Stimulated activated CD4-positive, alpha-beta T cell treated with anti-CD3 and anti-CD28 coated beads, Interleukin-1b, Interleukin-23, amount 100 ng/mL, for 1 hour (primary cell): ENCODE measurements at regions not wholly inside any gene's neighbourhood (a gene's known extent, or its start where the extent isn't known, plus 50 kb on each side); places are given as distances from the start of the nearest gene placed in this dataset.

Experiments
- DNase-seq, 2 donors: peaks; one replicate each; pipeline ENCODE4 v3.0.0-alpha.2; 2020; ENCODE audit warnings: low read depth in 2 of 2

DNA sequence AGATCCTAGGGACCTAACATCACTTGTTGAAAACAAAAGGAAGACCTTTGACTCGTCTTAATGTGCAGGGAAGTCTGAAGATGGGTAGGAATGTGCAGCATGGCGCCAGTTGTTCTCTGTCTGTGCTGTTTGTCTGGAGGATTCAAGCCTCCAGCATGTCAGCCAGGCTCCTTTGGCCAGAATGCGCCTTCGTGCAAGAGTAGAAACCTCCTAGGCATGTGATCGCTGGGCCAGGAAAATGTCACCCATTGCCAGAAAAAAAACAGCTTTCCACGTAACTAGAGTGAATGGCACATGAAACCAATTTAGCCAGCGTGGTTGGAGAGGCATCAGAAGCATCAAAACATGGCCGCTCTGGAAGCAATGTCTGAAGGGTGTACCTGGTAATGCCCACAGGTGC is 132.7 kb downstream of the EDN1 start:
- DNase-seq = no peak

DNA sequence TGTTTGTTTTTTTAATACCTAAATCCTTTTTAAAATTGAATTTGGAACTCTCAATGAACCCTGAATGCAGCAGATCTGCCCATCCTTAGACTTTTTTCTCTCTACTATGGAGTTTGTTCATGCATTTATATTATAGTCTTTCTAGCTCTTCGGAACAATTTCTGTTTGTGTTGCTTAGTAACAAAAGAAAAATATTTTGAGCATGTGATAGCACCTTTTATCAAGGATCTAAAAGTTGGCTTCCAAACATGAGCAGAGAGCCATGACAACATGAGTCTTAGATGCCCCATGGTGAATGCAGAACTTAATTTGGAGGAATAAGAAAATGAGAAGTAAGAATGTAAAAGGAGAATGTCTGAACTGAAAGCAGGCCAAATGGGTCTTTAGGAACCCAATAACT is 133.7 kb downstream of the EDN1 start:
- DNase-seq = no peak

DNA sequence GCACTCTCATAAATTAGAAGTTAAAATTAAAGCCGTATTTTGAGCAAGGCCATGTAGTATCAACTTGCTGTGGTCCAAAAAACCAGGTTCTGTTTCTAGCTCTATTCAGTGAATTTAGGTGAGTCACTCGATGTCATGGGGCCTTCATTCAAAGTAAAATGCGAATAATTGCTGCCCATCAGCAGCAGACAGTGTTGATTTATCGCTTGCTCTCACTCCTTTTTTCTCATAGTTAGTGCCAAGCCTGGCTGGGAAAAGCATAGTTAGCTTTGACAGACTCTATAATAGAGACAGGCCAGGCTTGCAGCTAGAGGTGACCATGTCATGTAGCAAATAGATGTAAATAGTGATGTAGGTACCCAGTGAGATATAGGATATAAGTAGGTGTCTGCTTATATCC is 136.0 kb downstream of the EDN1 start:
- DNase-seq = no peak

DNA sequence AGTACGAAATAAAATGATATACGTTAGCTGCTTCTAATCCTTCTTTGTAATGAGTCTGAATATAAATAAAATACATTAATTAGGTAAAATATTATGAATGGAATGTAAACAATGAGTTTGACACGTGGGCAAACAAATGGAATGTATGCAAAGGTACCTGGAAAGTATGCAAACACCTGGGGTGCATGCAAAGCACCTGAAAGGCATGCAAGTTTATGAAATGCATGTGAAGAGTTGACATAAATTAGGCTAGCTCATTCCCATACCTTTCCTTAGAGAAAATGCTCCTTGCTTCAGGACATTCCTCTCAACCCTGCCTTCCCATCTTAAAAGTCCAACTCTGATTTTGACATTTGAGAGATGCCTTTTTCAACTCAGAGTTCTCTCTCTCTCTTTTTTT is 140.9 kb downstream of the EDN1 start:
- no peak for DNase-seq

DNA sequence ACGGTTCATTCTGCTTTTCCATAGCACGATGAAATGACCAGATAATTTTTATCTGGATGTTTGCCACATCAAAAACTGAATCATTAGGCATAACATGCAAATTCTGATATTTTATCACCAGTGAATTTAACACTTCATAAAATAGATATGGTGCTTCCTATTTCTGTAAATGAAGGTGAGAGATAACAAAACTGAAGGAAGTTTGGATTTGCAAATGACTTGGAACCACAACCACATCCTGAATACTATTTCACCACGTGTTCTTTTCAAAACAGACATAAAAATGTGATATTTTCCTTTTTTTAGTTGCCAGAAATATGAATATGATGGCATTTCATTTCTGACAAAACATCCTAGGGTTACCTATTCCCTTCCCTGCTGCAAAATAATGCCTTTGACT is 146.1 kb downstream of the EDN1 start:
- no peak for DNase-seq

DNA sequence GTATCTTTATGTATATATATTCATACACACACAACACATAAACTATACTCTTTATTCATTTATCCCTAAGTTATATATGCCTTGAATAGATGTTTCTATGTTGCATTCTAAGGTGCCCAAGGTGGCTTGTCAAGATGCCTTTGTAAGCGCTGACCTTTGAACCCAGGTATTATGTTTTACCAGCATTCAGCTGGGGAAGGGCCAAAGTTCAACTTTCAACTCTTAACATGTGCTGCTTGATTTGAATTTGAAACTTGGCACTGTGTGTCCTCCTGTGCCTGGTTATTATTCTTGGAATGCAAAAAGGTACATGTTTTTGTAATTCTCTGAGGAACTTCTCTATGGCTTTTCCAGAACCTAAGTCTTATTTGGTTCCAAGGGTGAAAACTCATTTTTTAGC is 146.5 kb downstream of the EDN1 start:
- DNase-seq = no peak

DNA sequence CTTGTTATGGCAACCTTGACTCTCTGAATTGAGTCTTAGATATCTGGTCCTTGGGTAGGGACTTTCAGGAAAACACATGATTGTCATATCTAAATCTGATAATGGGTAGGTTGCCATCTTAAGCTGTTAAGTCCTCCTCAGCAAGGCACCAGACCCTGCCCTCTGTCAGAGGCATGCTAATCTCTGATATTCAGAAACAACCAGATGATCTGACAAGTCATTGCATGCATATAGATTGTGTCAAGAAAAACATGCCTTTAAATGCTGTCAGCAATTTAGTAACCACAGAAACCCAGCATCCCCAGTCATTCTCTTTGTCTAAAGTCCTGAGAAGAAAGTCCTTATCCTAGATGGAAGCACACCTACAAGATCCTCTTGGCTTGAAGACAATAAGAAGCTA is 149.1 kb downstream of the EDN1 start:
- no peak for DNase-seq

DNA sequence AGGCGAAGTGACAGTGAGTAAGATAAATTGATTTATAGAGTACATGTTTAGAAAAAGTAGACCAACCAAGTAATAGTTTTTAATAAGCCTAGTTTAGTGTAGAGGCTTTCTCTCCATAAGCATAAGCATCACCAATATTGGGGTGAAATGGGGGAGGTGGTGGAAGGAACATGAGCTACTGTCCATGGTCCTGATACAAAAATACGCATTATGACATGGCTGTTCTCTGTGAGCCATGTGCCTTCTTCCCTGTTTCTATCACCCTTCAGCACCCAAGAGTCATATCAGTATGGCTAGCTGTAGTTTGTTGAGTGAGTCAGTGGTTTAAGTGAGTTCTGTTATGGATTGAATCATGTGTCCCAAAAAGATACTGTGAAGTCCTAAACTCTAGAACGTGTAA is 150.8 kb downstream of the EDN1 start:
- DNase-seq = no peak

DNA sequence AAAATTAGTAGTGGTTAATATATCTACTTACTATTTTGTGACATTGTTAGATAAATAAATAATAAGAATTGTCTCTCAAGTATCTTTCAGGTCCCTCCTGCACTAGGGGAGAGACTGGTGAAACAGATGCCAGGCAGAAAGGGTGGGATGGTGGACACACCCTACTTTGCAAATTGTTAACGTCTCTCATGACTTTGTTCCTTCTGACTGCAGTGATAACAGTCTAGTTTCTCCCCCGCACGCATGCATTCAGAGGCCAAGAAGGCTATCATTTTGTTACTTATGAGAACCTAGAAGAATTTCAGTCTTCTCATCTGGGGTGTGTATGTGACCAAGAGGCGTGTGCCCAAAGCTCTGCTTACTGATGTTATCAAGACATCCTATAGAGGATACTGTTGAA is 152.3 kb downstream of the EDN1 start:
- no peak for DNase-seq

DNA sequence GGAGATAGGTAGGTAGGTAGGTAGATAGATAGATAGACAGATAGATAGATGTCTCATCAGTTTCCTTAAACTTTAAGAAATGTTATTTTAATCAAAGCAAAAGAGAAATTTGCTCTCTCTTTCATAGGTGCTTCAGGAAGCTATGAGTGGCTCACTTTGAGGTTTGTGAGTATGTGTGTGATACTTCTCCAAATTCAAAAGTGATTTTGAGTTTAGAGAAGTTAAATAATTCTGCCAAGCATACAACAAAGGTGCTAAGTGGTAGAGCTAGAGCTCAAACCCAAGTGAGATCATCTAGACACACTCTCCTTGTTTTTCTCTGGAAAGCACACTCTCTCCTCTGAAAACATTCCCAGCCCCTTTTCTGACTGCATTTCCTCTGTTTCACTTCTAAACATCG is 156.2 kb downstream of the EDN1 start:
- DNase-seq = no peak

DNA sequence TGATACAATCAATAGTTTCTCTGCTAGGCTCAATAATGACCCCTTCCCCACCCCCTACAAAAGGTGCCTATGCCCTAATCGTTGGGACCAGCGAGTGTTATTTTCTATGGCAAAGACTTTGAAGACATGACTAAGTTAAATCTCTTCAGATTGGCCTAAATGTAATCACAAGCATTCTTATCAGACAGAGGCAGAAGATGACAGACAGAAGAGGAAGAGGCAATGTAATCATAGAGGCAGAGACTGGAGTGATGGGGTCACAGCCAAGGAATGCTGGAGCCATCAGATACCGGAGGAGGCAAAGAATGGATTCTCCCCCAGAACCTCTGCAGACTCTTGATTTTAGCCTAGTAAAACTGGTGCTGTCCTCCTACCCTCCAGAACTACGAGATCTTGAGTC is 159.3 kb downstream of the EDN1 start:
- DNase-seq = no peak

DNA sequence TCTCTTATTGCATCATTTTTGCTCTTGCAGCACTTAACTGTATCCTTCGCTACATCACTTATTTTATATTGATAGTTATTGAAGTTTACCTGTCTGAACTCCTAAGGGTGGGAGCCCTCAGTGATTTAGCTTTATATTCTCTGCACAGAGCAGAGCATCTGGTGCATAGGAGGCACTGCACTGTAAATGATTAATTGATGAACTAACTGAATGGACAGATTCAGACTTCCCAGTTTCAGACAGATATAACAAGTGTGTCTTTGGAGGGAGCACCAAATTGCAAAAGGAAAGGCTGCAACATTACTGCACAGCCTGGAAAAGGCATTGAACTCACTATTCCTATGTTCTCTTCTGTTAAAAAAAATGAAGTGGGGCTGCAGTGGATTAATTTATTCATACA is 160.3 kb downstream of the EDN1 start:
- DNase-seq = no peak

DNA sequence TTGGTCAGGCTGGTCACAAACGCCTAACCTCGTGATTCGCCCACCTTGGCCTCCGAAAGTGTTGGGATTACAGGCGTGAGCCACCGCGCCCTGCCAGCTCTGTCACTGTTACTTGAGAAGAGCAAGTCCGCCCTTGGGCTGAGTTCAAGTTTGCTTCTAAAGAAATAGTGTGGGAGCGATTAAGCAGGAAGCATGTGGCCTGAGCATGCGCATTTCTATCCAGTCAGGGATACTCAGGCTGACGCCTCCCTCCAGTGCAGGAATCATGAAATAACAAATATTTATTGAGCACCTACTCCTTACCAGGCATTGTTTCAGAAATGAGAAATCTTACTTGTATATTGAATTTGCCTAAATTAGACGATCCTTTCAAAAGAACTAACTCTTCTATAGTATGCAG is 166.2 kb downstream of the EDN1 start:
- DNase-seq = no peak

DNA sequence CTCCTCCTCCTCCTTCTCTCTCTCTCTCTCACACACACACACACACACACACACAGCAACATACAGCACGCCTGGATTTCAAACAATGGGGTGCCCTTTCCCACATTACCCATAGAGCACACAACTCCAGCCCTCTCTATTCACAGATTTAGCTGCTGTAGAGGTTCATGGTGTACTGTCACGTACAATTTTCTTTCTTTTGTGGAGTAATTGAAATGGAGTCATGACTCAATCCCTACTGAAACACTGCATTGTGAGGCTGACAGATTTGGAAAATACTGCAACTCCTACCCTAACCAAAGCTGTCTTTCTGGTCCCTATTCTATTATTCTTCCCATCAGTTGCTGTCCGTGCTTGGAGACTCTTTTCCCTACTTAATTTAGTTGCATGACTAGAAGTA is 166.9 kb downstream of the EDN1 start:
- no peak for DNase-seq

DNA sequence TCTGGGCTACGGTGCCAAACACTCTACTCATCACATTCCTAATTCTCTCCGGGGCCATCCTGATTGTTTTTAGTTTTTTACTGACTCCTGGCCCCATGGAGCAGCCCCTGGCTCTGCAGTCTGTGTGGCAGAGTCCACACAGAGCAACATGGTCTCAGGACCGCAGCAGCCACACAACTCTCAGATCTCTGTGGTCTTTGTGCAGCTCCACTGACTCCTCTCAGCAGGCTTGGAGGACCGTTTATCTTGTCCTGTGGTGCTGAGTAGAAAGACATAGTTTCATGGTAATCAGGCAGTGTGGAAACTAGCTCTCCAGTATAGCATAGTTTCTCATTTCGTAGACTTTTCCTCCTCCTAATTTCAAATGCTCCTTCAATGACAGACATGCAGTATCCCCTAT is 168.4 kb downstream of the EDN1 start:
- no peak for DNase-seq

DNA sequence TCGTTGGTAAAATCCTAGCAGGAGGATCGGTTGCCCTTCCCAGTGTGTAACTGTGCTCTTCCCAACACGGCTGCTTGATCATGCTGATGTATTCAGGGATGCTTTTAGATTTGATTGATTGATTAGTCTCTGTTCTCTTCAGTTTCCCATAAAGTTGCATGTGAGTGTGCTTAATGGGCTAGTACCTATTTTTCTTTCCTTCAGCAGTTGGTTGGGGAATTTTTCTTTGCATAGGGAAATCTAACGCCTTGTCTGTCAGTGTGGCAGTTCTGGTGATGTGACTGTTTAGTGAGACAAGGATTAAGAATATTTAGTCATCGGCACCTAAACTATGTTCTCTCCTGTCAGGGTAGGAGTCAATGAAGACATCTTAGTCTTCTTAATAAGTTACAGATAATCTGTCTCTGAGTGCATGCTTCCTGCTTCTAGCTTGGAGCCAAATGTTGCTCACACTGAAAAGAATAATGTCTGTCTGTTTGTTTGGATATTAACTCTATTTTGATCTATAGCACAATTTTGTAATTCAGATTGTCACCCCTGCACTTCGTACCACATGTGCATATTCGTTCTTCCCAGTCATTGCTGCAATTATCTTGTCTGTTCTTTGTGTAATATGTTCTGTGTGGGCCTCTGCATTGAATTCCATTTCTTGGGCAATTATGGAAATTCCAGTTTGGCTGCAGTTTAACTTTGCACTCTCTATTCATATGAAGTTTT is 169.9 kb downstream of the EDN1 start:
- DNase-seq = no peak

DNA sequence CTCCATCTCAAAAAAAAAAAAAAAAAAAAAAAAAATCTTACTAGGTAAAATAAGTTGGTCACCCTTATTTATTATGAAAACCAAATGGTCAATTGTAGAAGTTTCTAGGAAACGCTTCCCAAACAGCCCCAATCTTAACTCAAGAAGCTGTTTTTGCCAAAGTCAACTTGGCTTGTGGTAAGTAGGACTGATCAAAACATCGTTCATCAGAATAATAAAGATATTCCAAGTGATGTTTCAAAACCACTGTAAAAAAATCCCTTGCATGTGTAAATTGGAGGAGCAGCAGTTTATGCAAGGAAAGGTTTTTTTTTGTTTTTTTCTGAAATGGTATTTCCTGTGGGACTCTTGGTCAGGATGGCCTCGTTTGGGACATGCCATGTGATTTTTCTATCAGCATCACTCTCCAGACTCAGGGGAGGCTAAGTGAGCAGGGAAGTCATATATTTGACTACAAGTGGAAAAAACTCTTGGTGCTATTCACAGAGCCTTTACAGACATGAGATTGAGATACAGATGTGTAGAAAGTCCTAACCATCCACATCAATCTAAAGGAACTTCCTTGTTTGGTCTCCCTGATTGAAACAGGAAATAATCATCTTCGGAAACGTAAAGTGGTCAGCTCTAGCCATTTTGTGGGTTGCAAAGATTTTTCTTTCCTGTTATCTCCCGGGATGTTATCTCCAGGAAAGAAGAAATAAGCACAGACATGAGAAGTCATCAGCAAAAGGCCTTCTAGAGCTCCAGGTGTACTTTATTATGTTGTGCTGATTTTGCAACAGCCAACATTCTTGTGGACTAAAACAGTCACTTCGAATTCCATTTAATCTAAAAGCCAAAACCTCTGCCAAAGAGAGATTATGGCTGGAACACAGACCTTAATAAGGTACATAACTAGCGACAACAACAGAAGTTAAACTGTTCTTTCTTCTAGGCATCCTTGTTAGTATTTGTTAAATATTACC is 177.8 kb downstream of the EDN1 start:
- DNase-seq = no peak

DNA sequence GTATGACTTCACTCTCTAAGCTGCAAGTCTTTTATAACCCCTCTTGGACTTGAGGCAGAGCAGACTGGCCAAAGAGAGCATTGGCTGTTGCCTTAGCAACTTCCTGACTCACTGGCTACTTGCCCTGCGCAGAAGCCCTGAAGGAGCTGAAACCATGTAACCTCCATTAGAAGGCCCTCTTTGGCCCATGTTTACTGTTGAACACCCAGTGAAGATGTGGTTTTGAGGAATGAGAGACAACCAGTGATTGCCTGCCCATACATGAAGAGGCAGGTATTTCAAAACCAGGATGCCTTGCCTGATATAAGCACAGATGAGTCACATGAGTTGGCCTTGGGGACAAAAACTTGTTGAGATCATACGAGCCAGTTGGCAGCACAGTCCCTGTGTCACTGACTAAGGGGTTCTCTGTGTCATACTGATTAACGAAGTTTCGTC is 182.5 kb downstream of the EDN1 start:
- no peak for DNase-seq

DNA sequence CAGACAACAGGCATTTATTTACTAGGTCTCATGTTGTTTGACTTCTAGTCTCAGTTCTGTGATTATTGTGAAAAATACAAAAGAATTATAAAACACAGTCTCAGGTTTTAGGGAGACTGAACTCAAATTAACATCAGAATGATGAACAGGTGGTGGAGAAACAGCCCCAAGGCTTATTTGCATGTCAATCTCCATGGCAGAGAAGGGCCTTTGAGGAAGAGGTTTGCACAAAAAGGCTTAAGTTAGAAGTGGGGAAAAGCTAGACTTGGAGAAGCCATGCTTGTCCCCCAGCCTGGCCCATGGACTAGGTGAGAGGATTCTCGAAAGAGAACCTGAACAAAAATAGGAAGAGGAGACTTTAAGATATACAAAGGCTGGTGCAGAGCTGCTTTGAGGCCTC is 183.3 kb downstream of the EDN1 start:
- DNase-seq = no peak

DNA sequence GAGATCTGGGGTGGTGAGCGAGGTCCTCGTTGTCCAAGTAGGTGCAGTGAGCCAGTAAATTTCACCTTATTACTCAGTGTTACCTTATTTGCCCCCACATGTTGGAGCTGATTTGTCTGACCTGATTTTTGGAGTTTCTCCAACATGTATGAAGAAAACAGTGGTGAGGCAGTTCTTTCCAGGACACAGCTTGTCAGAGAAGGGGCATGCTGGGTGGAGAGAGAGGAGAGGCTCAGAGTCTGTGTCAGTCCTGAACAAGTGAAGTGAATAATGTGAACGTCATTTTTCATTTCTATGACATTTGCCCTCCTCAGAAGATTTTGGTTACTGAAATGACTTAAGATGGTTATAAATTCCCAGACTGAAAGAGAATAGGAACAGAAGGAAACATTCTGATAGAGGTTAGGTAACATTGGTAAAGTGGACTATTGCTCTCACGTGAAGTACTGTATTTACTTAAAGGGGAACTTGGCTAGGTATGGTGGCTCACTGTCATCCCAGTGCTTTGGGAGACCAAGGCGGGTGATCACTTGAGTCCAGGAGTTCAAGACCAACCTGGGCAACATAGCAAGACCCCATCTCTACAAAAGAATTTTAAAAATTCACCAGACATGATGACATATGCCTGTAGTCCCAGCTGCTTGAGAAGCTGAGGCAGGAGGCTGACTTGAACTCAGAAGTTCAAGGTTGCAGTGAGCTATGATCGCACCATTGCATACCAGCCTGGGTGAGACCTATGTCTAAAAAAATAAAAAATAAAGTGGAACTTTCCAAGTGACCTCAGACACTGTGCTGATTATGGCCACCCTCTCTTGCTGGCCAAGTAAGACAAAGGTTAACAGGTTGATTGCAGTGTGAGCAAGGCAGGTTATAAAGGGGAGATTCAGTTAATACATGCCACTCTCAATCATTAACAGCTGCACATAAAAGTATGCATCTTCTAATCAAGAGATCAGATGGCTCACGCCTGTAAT is 184.3 kb downstream of the EDN1 start:
- no peak for DNase-seq

DNA sequence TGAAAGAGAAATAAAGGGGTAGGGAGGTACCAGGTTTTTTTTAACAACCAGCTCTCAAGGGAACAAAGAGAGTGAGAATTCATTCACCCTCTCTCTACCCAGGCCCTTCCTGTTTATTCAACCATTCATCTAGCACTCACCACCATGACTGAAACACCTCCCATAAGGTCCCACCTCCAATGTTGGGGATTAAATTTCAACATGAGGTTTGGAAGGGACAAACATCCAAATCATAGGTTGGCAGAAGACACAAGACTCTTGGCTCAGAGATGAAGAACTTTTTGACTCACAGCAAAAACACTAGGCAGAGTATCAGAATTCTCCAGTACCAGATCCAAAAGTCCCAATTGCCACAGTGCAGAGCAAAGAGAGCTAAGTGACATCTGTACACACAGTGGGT is 186.3 kb downstream of the EDN1 start:
- no peak for DNase-seq

DNA sequence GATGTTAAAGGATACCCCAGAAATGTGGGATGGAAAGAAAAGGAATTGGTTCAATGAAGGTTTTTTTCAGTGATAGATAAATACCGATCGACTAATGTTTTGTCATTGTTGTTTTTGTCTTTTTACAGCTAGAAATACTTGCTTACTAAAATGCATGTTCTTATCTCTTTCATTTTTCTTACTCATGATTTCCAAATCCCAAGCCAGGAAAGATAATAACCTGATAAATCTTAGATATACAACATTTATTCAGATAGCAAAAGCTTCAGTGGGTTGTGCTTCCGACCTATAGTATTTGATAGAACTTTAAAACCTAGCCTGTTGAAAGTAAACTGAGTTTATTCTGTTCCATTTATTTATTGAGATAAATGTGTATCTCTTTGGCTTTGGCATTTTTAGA is 187.5 kb downstream of the EDN1 start:
- no peak for DNase-seq
